DMS153 treated with DMSO at 0.1 percent for 48 hours (cell line): ENCODE measurements at regions not wholly inside any gene's neighbourhood (a gene's known extent, or its start where the extent isn't known, plus 50 kb on each side); places are given as distances from the start of the nearest gene placed in this dataset.

Experiments
- DNase-seq: peaks from one replicate; lab custom pipeline; 2025; ENCODE audit not compliant: unreplicated experiment; lab: John Stamatoyannopoulos, UW

DNA sequence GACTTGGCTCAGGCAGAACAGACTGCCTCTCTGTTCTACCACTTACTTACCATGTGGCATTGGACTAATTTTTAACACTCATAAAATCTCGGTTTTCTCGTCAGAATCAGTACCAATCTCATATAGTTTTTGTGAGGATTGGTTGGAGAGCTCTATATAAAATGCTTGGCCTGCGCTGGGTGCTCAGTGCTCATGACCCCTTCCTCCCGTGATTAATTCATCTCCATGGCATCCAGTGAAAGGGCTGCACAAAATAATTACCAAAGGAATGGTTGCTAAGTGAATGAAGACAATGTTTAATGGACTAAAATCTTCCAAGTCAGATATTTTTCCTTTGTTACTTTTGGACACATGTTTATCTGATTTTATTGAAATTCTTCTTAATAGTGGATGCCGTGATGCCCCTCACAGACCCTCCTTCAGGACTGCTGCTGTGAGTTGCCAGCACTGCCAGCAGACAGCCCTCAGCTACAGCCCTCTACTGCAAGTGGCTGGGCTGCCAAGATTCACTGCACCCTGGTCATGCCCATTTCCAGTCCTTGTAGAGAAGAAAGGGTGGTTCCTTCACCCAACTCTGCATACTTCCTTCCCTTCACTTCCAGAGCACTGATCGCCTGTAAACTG lies 436.5 kb downstream of the LMO4 start:
- DNase-seq, result no peak

GRCh38 chr1:87765681-87766070 lies 437.0 kb downstream of the LMO4 start:
- no peak for DNase-seq

DNA sequence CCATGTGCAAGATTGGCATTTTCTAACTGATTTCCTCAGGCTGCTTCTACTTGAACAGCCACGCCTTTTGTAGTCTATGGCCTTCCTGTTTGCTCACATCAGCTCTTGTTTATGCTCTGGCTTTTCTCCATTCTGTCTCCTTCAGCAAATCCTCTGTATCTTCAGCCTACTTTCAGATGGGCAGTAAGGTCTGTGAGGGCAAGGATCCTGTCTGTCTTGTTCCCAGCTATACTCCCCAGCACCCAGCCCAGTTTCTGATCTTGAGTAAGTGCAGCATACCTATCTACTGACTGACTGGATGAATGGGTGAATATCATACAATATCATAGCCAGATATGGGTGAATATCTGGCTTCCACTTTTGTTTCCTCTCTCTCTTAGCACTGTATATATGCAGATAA lies 438.1 kb downstream of the LMO4 start:
- DNase-seq, result no peak

GRCh38 chr1:87778896-87779295 lies 450.2 kb downstream of the LMO4 start:
- DNase-seq, result no peak

GRCh38 chr1:87781554-87781953 lies 452.9 kb downstream of the LMO4 start:
- no peak for DNase-seq

DNA sequence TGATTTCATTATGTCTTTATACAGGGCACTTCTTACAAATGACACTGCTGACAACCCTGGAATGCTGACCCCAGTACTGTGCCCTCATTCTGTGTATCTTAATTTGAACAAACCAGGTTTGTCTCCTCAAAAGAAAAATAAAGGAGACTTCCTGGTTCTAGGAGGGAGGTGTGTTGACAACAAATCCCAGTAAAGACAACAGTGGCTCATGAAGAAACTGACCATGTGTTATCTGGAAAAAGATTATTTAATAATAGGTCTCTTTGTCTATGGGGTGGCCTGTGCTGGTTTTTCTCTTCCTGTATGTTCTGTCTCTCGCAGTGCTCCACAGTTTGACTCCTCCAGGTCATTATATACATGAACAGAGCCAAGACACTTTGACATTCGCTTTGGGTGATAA lies 454.6 kb downstream of the LMO4 start:
- DNase-seq, result no peak

DNA sequence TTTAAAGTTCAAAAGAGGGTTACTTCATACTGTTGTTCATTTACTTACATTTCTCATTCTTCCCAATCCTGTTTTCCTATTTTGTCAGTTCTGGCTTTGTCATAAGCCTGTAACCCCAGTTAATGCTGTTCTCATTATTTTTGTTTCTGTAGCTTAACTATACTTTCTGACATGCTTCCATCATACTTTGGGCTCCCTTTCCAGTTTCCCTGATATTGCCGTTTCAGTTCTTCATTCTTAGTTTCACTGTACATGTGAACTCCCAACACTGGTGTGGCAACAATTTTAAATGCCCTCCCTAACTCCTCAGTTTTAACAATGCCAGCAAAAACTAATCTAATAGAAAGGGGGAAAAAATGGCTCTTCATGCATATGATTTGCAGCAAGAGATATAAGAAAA lies 456.7 kb downstream of the LMO4 start:
- DNase-seq, result no peak

- DNase-seq, result no peak
These were observed 457.5 kb downstream of the LMO4 start for GRCh38 chr1:87786229-87786628.

DNA sequence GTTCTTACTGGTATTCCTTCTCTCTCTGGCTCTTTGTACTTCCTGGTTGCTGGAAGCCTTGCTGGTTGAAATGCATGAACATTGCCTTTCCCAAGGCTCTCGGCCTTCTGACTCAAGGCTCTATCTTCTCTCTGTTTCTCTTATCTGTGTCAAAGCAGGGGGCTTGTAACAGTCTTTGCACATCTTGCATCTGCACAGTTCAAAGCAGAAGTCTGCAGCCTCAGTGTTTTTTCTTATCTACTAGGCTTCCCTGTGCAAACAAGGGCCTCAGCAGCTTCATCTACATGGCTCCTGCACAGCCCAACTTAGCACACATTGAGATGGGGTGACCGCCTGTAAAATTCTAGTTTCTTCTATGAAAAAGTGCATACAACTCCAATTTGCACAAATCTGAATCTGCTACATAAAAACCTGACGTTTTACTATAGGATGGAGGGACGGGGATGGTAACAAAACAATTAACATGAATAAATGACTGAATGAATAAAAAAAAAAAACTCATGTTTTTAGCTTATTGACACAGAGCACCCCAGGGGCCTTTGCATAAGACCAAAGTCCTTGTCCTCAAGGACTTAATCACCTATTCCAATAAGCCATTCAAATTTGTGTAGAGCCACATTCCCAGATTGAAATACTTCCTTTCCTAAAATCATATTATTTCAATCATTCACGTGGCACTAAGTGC lies 458.3 kb downstream of the LMO4 start:
- no peak for DNase-seq

- no peak for DNase-seq
These were observed 458.9 kb downstream of the LMO4 start for GRCh38 chr1:87787551-87787950.

DNA sequence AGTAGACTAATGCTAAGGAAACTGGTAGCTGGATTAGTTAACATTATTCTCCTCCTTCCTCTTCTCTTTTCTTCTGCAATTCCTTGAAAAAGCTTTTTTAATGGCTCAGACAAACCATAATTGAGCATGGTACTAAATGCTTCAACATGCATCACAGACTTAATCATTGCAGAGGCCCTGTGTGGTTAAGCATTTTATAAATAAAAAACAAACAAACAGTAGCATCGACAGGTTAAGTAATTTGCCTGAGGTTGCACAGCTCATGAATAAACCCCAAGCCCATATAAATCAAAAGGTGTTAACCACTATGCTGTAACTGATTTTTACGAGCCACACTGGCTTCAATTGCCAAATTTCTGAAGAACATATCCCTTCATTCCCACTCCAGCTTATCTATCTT lies 462.1 kb downstream of the LMO4 start:
- no peak for DNase-seq

- no peak for DNase-seq
These were observed 463.5 kb downstream of the LMO4 start for GRCh38 chr1:87791931-87792740.

DNA sequence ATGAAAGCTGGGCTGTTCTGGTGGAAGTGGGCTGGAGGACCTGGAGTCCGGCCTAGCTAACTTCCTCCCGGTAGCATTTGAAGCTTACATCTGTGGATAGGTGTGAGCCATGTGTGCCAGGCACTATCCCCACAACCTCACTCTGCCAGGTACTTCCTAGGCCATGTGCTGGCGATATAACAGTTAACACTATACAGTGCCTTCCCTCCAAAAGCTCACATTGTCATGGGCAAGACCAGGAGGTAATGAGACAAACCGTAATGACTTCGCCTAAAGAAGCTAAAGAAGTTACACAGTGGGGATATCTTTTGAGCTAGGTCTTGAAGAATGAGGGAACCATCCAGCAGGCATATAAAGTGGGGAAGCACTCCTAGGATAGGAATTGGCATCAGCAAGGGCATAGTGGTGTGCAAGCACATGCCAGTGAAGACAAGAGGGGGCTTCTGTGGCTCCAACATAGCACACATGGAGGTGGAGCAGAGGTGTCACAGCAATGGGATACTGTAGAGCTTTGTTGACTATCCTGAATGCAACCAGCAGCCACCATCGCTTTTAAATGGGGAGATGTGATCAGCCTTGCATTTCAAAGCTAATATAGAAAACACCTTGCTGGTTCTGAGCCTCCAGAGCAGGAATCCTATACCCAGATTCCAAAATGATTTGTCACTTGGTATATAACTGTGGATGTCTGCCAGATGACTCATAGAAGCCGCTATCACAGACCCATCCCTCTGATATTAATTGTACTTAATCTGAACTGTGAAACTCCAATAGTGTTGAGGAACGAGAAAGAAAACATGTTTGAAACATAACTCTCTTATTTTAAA lies 466.3 kb downstream of the LMO4 start:
- DNase-seq, result no peak

DNA sequence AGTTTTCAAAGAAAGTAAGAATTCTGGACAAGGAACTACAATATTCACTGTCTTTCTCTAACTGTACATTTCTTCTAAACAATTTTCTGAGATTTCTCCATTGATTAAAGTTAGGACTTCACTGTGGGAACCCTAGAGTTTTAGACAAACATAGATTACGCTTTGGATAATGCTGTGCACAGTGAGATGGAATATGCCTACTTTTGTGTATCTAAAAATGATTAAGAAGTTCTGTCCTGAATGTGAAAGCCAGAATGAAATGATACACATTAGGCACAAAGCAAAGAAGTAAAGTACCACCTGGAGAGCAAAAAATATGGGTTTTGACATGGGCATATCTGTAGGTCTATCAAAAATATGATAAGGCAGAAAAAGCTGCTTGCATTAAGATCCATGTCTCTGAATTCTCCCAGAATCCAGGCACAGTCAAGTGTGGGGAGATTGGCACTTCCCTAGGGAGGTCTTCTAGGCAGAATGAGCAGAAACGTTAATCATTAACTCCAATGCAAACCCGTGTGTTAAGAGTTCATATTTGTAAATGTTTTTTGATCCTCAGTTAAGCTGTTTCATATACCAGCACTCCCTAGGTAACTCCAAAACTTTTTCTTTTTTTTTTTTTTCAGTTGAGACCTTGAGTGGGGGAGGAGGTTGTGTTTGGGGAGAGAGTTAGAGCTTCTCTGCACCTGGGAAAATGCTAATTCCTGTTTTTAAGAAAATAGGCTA lies 467.1 kb downstream of the LMO4 start:
- no peak for DNase-seq

GRCh38 chr1:87796471-87796901 lies 467.8 kb downstream of the LMO4 start:
- no peak for DNase-seq

- DNase-seq, result no peak
These were observed 470.8 kb downstream of the LMO4 start for GRCh38 chr1:87799451-87799850.

GRCh38 chr1:87800006-87800405 lies 471.3 kb downstream of the LMO4 start:
- DNase-seq, result no peak

- DNase-seq, result no peak
These were observed 474.7 kb downstream of the LMO4 start for GRCh38 chr1:87803375-87803774.

DNA sequence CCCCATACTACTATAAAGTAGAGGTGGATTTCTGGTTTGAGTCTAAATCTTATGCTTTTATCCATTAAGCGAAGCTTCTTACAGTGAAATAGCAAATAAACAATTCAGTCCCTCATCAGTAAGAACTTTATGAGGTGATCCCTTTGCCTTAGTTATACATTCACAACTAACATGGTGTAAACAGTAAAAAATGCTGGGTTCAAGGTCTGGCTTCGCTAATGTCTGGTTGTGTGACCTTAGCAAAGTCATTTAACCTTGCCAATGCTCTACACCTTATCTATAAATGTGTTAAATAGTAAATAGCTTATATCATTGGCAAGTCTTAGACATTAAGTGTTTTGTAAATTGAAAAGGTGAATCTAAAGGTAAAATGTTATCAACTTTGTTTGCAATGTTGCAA lies 475.4 kb downstream of the LMO4 start:
- no peak for DNase-seq

GRCh38 chr1:87805666-87806378 lies 477.1 kb downstream of the LMO4 start:
- DNase-seq, result no peak
